GM23338 (cell line): ENCODE measurements at regions not wholly inside any gene's neighbourhood (a gene's known extent, or its start where the extent isn't known, plus 50 kb on each side); places are given as distances from the start of the nearest gene placed in this dataset.

Experiments used
- ATAC-seq: fragments of 200-7000 bp; cut with Tn5 transposase; 3 replicates; pipeline ENCODE4 v1.9.1; 2020
- DNase-seq: peaks from one replicate; pipeline ENCODE4 v3.0.0-alpha.2; 2015; ENCODE audit warnings: low spot score
- H2AFZ ChIP-seq: fragments of 200-600 bp; sonication (generic); 2 replicates; pipeline ENCODE4 v1.8.0; 2016; ENCODE audit warnings: antibody characterized with exemption, mild to moderate bottlenecking, moderate library complexity
- H3F3A ChIP-seq: fragments of 200-600 bp; sonication (generic); replicated peaks from 2 replicates; pipeline ENCODE4 v1.8.0; 2017; ENCODE audit warnings: antibody characterized with exemption, mixed run types, low read depth
- H3K27ac ChIP-seq: fragments of 200-600 bp; sonication (generic); 2 replicates; pipeline ENCODE4 v1.6.1; 2016; ENCODE audit warnings: low read depth
- H3K27me3 ChIP-seq: fragments of 200-600 bp; sonication (generic); 2 replicates; pipeline ENCODE4 v1.8.0; 2016; ENCODE audit warnings: mild to moderate bottlenecking, mixed run types, moderate library complexity; ENCODE audit not compliant: insufficient read depth
- H3K36me3 ChIP-seq: fragments of 200-600 bp; sonication (generic); 2 replicates; pipeline ENCODE4 v1.8.0; 2016; ENCODE audit warnings: mild to moderate bottlenecking; ENCODE audit not compliant: insufficient read depth
- H3K4me1 ChIP-seq: fragments of 200-600 bp; sonication (generic); 2 replicates; pipeline ENCODE4 v1.8.0; 2016; ENCODE audit warnings: mild to moderate bottlenecking, moderate library complexity; ENCODE audit not compliant: insufficient read depth
- H3K4me2 ChIP-seq: fragments of 200-600 bp; sonication (generic); 2 replicates; pipeline ENCODE4 v1.7.1; 2017; ENCODE audit warnings: mixed run types
- H3K4me3 ChIP-seq: fragments of 200-600 bp; sonication (generic); 2 replicates; pipeline ENCODE4 v1.6.1; 2016; ENCODE audit warnings: mixed run types
- H3K79me2 ChIP-seq: fragments of 200-600 bp; sonication (generic); replicated peaks from 2 replicates; pipeline ENCODE4 v1.8.0; 2017; ENCODE audit warnings: mild to moderate bottlenecking; ENCODE audit not compliant: insufficient read depth
- H3K9me2 ChIP-seq: fragments of 200-600 bp; sonication (generic); 2 replicates; pipeline ENCODE4 v1.8.0; 2017; ENCODE audit not compliant: insufficient read depth
- H4K20me1 ChIP-seq: fragments of 200-600 bp; sonication (generic); replicated peaks from 2 replicates; pipeline ENCODE4 v1.8.0; 2017; ENCODE audit warnings: mild to moderate bottlenecking; ENCODE audit not compliant: insufficient read depth
- H3K27ac Mint-ChIP-seq: 2 replicates; pipeline ENCODE4 v1.8.0; 2020; ENCODE audit warnings: inconsistent platforms, mild to moderate bottlenecking, moderate library complexity, mixed read lengths
- H3K27me3 Mint-ChIP-seq: 3 replicates; pipeline ENCODE4 v1.8.0; 2022; ENCODE audit warnings: low read depth, mild to moderate bottlenecking, moderate library complexity, mixed read lengths, inconsistent platforms; ENCODE audit not compliant: insufficient read depth, poor library complexity
- H3K36me3 Mint-ChIP-seq: 3 replicates; pipeline ENCODE4 v1.8.0; 2021; ENCODE audit warnings: low read depth, mild to moderate bottlenecking, inconsistent platforms, moderate library complexity, mixed read lengths
- H3K4me1 Mint-ChIP-seq: 3 replicates; pipeline ENCODE4 v1.8.0; 2020; ENCODE audit warnings: mild to moderate bottlenecking, inconsistent platforms, mixed read lengths
- H3K4me3 Mint-ChIP-seq: 3 replicates; pipeline ENCODE4 v1.8.0; 2021; ENCODE audit warnings: moderate library complexity, mild to moderate bottlenecking, inconsistent platforms, mixed read lengths
- H3K9me3 Mint-ChIP-seq: 3 replicates; pipeline ENCODE4 v1.8.0; 2020; ENCODE audit warnings: moderate library complexity, mild to moderate bottlenecking, inconsistent platforms, mixed read lengths
- CREB1 ChIP-seq: fragments of 250-450 bp; sonication (Bioruptor Pico); IDR thresholded peaks from 2 replicates; pipeline ENCODE4 v1.5.0; 2020; ENCODE audit warnings: low read depth, mild to moderate bottlenecking, moderate library complexity
- EZH2 ChIP-seq: fragments of 200-600 bp; sonication (generic); IDR thresholded peaks from one replicate; pipeline ENCODE4 v1.8.0; 2017; ENCODE audit warnings: antibody characterized with exemption, mild to moderate bottlenecking, low read depth; ENCODE audit not compliant: unreplicated experiment
- EZH2phosphoT487 ChIP-seq: fragments of 200-600 bp; sonication (generic); IDR thresholded peaks from one replicate; pipeline ENCODE4 v1.8.1; 2018; ENCODE audit warnings: antibody characterized with exemption; ENCODE audit not compliant: unreplicated experiment
- JUNB ChIP-seq: IDR thresholded peaks from one replicate; pipeline ENCODE4 v1.6.1; 2016; ENCODE audit warnings: antibody characterized with exemption; ENCODE audit not compliant: unreplicated experiment
- POLR2AphosphoS5 ChIP-seq: IDR thresholded peaks from 2 replicates; pipeline ENCODE4 v1.6.1; 2016; ENCODE audit warnings: antibody characterized with exemption, low read depth
- STAT1 ChIP-seq: IDR thresholded peaks from one replicate; pipeline ENCODE4 v1.6.1; 2016; ENCODE audit warnings: antibody characterized with exemption; ENCODE audit not compliant: unreplicated experiment
- ZNF114 ChIP-seq: fragments of 250-450 bp; sonication (Bioruptor Pico); IDR thresholded peaks from 2 replicates; pipeline ENCODE4 v1.5.0; 2020; ENCODE audit warnings: mild to moderate bottlenecking, moderate library complexity
- TF ChIP-seq, protein P1 (sequence below), 2 experiments: fragments of 200-600 bp in 1 of 2; sonication (generic) in 1 of 2; conservative IDR thresholded peaks; 2 replicates each; pipeline versions ENCODE4 v1.5.1 to v1.6.1; 2016 to 2017; ENCODE audit warnings: antibody characterized with exemption in 2 of 2, low read depth in 2 of 2, mild to moderate bottlenecking in 2 of 2, moderate library complexity in 1 of 2
- TF ChIP-seq, protein P2 (sequence below): IDR thresholded peaks from 2 replicates; pipeline ENCODE4 v1.6.1; 2016; ENCODE audit warnings: antibody characterized with exemption
- TF ChIP-seq, protein P3 (sequence below): IDR thresholded peaks from one replicate; pipeline ENCODE4 v1.6.1; 2018; ENCODE audit warnings: antibody characterized with exemption; ENCODE audit not compliant: unreplicated experiment

GRCh38 chr6:30828027-30828962, 56.0 kb upstream of the DDR1 start:
- H2AFZ ChIP-seq = peak overlapping the region; percentile 91
- peaks cover 10% of the 10 kb centered on the region for H3K27me3 Mint-ChIP-seq
- H3K27ac Mint-ChIP-seq = peak overlapping the region; percentile 97
- H3K27ac ChIP-seq = peak overlapping the region; percentile 39; the same call in 1 of the 2 replicates
- ATAC-seq (peak; percentile 89), DNase-seq (peak; percentile 87)
- H3K4me3 Mint-ChIP-seq = no peak overlapping the region
- H3K9me2 ChIP-seq = no peaks in the 10 kb centered on the region
- no peak overlapping the region for H3K4me2 ChIP-seq
- H3K4me3 ChIP-seq = no peak overlapping the region
- H3K27me3 ChIP-seq = no peaks in the 10 kb centered on the region
- H3K4me1 ChIP-seq = peaks cover 16% of the 10 kb centered on the region
- H3K4me1 Mint-ChIP-seq = peaks cover 32% of the 10 kb centered on the region
- TF ChIP-seq, protein P1, sequence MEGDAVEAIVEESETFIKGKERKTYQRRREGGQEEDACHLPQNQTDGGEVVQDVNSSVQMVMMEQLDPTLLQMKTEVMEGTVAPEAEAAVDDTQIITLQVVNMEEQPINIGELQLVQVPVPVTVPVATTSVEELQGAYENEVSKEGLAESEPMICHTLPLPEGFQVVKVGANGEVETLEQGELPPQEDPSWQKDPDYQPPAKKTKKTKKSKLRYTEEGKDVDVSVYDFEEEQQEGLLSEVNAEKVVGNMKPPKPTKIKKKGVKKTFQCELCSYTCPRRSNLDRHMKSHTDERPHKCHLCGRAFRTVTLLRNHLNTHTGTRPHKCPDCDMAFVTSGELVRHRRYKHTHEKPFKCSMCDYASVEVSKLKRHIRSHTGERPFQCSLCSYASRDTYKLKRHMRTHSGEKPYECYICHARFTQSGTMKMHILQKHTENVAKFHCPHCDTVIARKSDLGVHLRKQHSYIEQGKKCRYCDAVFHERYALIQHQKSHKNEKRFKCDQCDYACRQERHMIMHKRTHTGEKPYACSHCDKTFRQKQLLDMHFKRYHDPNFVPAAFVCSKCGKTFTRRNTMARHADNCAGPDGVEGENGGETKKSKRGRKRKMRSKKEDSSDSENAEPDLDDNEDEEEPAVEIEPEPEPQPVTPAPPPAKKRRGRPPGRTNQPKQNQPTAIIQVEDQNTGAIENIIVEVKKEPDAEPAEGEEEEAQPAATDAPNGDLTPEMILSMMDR (conservative IDR thresholded peaks at IDR 0.05; ENCODE audit: low read depth in 2 of 2) = peak; percentile 94 to 98
- no peak for TF ChIP-seq JUNB
- H3K36me3 ChIP-seq = no peaks in the 10 kb centered on the region
- H3K36me3 Mint-ChIP-seq = no peaks in the 10 kb centered on the region
- 0 out of 2 replicates have a peak, but pooled peaks cover 7% of the 10 kb centered on the region for H3F3A ChIP-seq
- no peaks in the 10 kb centered on the region for H3K9me3 Mint-ChIP-seq
- H4K20me1 ChIP-seq = no peaks in the 10 kb centered on the region
- no peaks in the 10 kb centered on the region for H3K79me2 ChIP-seq

GRCh38 chr6:30826961-30827342, 57.4 kb upstream of the DDR1 start:
- Histone ChIP-seq H3K79me2 (no peaks in the 10 kb centered on the region), H3K27ac (no peak overlapping the region), H3K4me1 (peaks cover 16% of the 10 kb centered on the region), H3K27me3 (no peaks in the 10 kb centered on the region), H3K9me2 (no peaks in the 10 kb centered on the region), H3F3A (0 out of 2 replicates have a peak, but pooled peaks cover 7% of the 10 kb centered on the region), H4K20me1 (no peaks in the 10 kb centered on the region), H3K4me3 (no peak overlapping the region), H2AFZ (no peak overlapping the region), H3K4me2 (no peak overlapping the region), H3K36me3 (no peaks in the 10 kb centered on the region)
- ATAC-seq (no peak), DNase-seq (no peak)
- Mint-ChIP-seq H3K4me3 (no peak overlapping the region), H3K27me3 (peaks cover 9% of the 10 kb centered on the region), H3K4me1 (peaks cover 34% of the 10 kb centered on the region), H3K9me3 (no peaks in the 10 kb centered on the region), H3K27ac (peak overlapping the region; percentile 30; the same call in 1 of the 2 replicates), H3K36me3 (no peaks in the 10 kb centered on the region)
- TF ChIP-seq EZH2phosphoT487 (no peak), EZH2 (no peak), STAT1 (no peak), CREB1 (no peak), POLR2AphosphoS5 (no peak), ZNF114 (CRISPR knock-in tag) (no peak), JUNB (no peak)
- TF ChIP-seq, protein P1 (conservative IDR thresholded peaks at IDR 0.05; ENCODE audit: low read depth in 2 of 2) = no peak
- TF ChIP-seq, protein P2, sequence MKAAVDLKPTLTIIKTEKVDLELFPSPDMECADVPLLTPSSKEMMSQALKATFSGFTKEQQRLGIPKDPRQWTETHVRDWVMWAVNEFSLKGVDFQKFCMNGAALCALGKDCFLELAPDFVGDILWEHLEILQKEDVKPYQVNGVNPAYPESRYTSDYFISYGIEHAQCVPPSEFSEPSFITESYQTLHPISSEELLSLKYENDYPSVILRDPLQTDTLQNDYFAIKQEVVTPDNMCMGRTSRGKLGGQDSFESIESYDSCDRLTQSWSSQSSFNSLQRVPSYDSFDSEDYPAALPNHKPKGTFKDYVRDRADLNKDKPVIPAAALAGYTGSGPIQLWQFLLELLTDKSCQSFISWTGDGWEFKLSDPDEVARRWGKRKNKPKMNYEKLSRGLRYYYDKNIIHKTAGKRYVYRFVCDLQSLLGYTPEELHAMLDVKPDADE = no peak
- TF ChIP-seq, protein P3, sequence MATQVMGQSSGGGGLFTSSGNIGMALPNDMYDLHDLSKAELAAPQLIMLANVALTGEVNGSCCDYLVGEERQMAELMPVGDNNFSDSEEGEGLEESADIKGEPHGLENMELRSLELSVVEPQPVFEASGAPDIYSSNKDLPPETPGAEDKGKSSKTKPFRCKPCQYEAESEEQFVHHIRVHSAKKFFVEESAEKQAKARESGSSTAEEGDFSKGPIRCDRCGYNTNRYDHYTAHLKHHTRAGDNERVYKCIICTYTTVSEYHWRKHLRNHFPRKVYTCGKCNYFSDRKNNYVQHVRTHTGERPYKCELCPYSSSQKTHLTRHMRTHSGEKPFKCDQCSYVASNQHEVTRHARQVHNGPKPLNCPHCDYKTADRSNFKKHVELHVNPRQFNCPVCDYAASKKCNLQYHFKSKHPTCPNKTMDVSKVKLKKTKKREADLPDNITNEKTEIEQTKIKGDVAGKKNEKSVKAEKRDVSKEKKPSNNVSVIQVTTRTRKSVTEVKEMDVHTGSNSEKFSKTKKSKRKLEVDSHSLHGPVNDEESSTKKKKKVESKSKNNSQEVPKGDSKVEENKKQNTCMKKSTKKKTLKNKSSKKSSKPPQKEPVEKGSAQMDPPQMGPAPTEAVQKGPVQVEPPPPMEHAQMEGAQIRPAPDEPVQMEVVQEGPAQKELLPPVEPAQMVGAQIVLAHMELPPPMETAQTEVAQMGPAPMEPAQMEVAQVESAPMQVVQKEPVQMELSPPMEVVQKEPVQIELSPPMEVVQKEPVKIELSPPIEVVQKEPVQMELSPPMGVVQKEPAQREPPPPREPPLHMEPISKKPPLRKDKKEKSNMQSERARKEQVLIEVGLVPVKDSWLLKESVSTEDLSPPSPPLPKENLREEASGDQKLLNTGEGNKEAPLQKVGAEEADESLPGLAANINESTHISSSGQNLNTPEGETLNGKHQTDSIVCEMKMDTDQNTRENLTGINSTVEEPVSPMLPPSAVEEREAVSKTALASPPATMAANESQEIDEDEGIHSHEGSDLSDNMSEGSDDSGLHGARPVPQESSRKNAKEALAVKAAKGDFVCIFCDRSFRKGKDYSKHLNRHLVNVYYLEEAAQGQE = no peak
